Left renal pelvis (tissue), 4 donors: ENCODE measurements at regions not wholly inside any gene's neighbourhood (a gene's known extent, or its start where the extent isn't known, plus 50 kb on each side); places are given as distances from the start of the nearest gene placed in this dataset.
"Not testable (repeated sequence)": the region's sequence is repeated elsewhere in the genome, so short reads cannot be mapped to it uniquely, and the experiment has no call there.

ENCODE experiments used
- DNase-seq, 4 donors: peaks; one replicate each; pipeline ENCODE4 v3.0.0-alpha.2; 2013; ENCODE audit warnings: low read depth in 4 of 4, low spot score in 3 of 4

- DNase-seq = no peak
Observed at GRCh38 chr20:29878777-29879442, 1378.6 kb upstream of the DEFB115 start.

- DNase-seq = not testable (repeated sequence)
Observed at GRCh38 chr20:29881107-29881506, 1376.4 kb upstream of the DEFB115 start.

DNA sequence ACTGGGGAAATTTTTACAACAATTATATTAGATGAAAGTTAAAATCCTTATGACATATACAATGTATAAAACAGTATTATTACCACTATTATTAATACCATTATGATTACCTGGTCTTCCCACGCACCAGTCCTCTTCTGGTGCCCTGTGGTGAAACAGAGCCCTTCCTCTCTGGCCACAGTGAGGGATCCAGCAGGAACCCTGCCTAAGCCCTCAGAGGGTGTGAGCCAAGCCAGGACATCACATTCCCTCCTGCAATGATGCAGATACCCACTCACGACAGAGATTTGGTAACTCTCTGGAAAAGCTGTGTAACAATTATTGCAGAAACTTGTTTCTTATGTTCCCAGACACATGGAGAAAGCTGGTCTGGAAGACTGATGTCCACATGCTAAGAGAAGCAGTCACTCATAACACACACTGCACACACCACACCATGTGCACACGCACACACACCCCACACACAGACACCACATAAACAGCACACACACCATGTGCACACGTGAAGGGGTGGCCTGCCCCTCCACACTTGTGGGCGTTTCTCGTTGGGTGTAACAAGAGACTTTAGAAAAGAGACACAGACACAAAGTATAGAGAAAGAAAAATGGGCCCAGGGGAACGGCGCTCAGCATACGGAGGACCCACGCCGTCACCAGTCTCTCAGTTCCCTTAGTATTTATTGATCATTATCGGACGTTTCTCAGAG lies 1373.8 kb upstream of the DEFB115 start:
- not testable (repeated sequence) for DNase-seq

DNA sequence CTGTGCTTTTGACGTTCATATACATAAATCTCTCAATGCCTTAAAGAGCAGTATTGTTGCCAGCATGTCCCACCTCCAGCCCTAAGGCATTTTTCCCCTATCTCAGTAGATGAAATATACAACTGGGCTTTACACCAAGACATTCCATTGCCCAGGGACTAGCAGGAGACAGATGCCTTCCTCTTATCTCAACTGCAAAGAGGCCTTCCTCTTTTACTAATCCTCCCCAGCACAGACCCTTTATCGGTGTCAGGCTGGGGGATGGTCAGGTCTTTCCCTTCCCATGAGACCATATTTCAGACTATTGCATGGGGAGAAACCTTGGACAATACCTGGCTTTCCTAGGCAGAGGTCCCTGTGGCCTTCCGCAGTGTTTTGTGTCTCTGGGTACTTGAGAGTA lies 1373.1 kb upstream of the DEFB115 start:
- DNase-seq = not testable (repeated sequence)

DNA sequence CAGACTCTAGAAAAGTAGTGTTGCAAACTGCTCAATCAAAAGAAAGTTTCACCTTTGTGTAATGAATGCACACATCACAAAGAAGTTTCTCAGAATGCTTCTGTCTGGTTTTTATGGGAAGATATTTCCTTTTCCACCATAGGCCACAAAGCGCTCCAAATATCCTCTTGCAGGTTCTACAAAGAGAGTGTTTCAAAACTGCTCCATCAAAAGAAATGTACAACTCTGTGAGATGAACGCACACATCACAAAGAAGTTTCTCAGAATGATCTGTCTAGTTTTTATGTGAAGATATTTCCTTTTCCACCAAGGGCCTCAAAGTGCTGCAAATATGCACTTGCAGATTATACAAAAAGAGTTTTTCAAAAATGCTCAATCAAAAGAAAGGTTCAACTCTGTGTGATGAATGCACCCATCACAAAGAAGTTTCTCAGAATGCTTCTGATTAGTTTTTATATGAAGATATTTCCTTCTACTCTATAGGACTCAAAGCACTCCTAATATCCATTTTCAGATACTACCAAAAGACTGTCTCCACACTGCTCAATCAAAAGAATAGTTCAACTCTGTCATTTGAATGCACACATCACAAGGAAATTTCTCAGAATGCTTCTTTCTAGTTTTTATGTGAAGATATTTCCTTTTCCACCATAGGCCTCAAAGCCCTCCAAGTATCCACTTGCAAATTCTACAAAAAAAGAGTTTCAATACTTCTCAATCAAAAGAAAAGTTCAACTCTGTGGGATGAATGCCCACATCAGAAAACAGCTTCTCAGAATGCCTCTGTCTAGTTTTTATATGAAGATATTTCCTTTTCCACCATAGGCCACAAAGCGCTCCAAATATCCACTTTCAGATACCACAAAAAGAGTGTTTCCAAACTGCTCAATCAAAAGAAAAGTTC lies 1371.9 kb upstream of the DEFB115 start:
- not testable (repeated sequence) for DNase-seq

DNA sequence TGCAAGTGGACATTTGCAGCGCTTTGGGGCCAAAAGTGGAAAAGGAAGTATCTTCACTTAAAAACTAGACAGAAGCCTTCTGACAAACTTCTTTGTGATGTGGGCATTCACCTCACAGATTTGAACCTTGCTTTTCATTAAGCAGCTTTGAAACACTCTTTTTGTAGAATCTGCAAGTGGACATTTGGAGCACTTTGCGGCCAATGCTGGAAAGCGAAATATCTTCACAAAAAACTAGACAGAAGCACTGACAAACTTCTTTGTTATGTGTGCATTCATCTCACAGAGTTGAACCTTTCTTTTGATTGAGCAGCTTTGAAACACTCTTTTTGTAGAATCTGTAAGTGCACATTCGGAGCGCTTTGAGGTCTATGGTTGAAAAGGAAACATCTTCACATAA lies 1365.9 kb upstream of the DEFB115 start:
- DNase-seq = not testable (repeated sequence)
